Neural crest cell (in vitro differentiated cells): ENCODE measurements at regions not wholly inside any gene's neighbourhood (a gene's known extent, or its start where the extent isn't known, plus 50 kb on each side); places are given as distances from the start of the nearest gene placed in this dataset.
"Not testable (repeated sequence)": the region's sequence is repeated elsewhere in the genome, so short reads cannot be mapped to it uniquely, and the experiment has no call there.

Source experiments
- DNase-seq: peaks from one replicate; pipeline ENCODE4 v3.0.0; 2021; ENCODE audit warnings: low read depth, mixed read lengths, low spot score
- H3K27ac Mint-ChIP-seq: one replicate; pipeline ENCODE4 v1.8.0; 2021; ENCODE audit warnings: mild to moderate bottlenecking, mixed read lengths; ENCODE audit not compliant: unreplicated experiment
- H3K27me3 Mint-ChIP-seq: 2 replicates; pipeline ENCODE4 v1.8.0; 2021; ENCODE audit warnings: low read depth, mild to moderate bottlenecking, mixed read lengths
- H3K36me3 Mint-ChIP-seq: 2 replicates; pipeline ENCODE4 v1.8.0; 2021; ENCODE audit warnings: low read depth, mild to moderate bottlenecking, mixed read lengths
- H3K4me1 Mint-ChIP-seq: 2 replicates; pipeline ENCODE4 v1.8.0; 2021; ENCODE audit warnings: mixed read lengths
- H3K4me3 Mint-ChIP-seq: one replicate; pipeline ENCODE4 v1.8.0; 2021; ENCODE audit warnings: mild to moderate bottlenecking, mixed read lengths
- H3K9me3 Mint-ChIP-seq: 2 replicates; pipeline ENCODE4 v1.8.0; 2021; ENCODE audit warnings: mixed read lengths
- TF ChIP-seq, protein P1 (sequence below): fragments of 200-600 bp; sonication (generic); conservative IDR thresholded peaks from 2 replicates; pipeline ENCODE4 v1.5.0; 2021; ENCODE audit warnings: antibody characterized with exemption, mild to moderate bottlenecking

DNA sequence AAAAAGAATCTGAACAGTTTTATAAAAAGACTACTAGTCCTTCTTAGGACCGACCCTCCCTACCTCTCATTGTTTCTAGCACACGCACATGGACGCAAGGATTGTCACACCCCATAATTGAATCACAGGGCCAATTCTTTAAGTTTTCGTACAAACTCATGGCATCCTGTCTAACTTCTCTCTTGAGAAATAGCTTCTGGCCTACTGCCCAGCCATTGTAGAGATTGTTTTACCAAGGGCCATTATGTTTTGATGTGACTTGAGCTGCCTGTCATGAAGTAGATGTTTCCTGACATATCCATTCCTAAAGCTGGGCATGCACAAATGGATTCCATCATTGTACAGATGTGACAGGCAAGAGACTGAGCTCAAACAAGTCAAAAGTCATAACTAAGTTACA is 1672.1 kb upstream of the C9orf72 start:
- no peak for DNase-seq
- Mint-ChIP-seq H3K4me3 (no peak overlapping the region), H3K9me3 (no peaks in the 10 kb centered on the region), H3K27ac (no peak overlapping the region), H3K4me1 (no peaks in the 10 kb centered on the region), H3K27me3 (no peaks in the 10 kb centered on the region), H3K36me3 (no peaks in the 10 kb centered on the region)
- TF ChIP-seq, protein P1, sequence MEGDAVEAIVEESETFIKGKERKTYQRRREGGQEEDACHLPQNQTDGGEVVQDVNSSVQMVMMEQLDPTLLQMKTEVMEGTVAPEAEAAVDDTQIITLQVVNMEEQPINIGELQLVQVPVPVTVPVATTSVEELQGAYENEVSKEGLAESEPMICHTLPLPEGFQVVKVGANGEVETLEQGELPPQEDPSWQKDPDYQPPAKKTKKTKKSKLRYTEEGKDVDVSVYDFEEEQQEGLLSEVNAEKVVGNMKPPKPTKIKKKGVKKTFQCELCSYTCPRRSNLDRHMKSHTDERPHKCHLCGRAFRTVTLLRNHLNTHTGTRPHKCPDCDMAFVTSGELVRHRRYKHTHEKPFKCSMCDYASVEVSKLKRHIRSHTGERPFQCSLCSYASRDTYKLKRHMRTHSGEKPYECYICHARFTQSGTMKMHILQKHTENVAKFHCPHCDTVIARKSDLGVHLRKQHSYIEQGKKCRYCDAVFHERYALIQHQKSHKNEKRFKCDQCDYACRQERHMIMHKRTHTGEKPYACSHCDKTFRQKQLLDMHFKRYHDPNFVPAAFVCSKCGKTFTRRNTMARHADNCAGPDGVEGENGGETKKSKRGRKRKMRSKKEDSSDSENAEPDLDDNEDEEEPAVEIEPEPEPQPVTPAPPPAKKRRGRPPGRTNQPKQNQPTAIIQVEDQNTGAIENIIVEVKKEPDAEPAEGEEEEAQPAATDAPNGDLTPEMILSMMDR: no peak

DNA sequence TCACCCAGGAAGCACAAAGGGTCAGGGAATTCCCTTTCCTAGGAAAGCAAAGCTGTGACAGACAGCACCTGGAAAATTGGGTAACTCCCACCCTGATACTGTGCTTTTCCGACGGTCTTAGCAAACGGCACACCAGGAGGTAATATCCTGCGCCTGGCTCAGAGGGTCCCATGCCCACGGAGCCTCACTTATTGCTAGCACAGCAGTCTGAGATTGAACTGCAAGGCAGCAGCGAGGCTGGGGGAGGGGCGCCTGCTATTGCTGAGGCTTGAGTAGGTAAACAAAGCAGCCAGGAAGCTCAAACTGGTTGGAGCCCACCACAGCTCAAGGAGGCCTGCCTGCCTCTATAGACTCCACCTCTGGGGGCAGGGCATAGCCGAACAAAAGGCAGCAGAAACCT is 1697.1 kb upstream of the C9orf72 start:
- H3K27me3 Mint-ChIP-seq, H3K36me3 Mint-ChIP-seq, H3K4me1 Mint-ChIP-seq, H3K9me3 Mint-ChIP-seq, H3K4me3 Mint-ChIP-seq, H3K27ac Mint-ChIP-seq, DNase-seq: not testable (repeated sequence)

DNA sequence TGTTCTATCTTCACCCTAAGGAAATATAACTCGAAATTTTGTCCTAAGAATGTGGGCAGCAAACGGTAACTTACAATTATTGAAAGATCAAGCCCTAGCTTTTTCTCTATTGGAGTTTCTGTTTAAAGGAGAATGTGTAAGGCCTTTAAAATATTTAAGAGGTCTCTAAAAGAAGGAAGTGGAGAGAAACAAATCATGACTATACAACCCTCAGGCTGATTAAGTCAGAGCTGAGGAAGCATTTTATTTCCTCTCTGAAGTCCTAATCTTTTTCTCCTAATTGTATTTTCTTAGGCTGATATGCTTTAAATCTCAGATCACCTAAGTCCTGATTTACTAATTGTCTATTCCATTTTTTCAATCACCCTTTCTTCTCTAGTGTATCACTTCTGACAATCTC is 1708.8 kb upstream of the C9orf72 start:
- DNase-seq: no peak
- Mint-ChIP-seq H3K27me3 (no peaks in the 10 kb centered on the region), H3K9me3 (no peaks in the 10 kb centered on the region), H3K36me3 (no peaks in the 10 kb centered on the region), H3K4me3 (no peak overlapping the region), H3K27ac (no peak overlapping the region), H3K4me1 (no peaks in the 10 kb centered on the region)
- TF ChIP-seq, protein P1: no peak

DNA sequence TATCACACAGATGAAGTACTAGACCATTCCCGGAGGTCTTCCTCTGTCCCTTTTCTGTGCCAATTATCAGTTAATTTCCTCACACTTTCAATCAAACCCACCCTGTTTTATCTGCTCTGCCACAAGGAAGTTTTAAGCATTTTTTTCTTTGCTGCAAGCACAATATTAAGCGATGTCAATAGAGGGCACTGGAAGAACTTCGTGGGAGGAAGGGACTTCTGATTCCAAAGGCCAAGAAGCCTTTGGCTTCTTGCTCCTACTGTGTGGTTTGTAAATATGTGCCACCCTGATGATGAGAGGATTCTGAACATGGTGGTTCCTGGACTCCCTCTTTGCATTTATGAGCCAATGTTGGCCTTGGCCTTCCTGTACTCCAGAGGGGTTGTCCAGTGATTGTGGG is 1712.5 kb upstream of the C9orf72 start:
- Mint-ChIP-seq H3K36me3 (no peaks in the 10 kb centered on the region), H3K9me3 (no peaks in the 10 kb centered on the region), H3K27me3 (no peaks in the 10 kb centered on the region), H3K4me1 (no peaks in the 10 kb centered on the region), H3K27ac (no peak overlapping the region), H3K4me3 (no peak overlapping the region)
- TF ChIP-seq, protein P1: no peak
- DNase-seq: no peak

DNA sequence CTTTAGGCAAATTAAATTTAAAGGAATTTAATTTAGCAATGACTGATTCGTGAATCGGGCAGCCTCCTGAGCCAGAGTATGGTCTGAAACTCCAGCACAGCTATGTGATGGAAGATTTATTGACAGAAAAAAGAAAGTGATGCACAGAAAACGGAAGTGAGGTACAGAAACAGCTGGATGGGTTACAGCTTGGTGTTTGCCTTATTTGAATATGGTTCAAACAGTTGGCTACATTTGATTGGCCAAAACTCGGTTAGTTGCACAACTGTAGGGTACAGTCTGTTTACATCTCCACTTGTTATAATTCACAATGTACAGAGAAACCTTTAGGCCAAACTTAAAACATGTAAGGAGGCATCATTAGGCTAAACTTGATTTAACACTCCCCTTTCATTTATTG is 1716.1 kb upstream of the C9orf72 start:
- H3K27ac Mint-ChIP-seq: no peak overlapping the region
- no peaks in the 10 kb centered on the region for H3K4me1 Mint-ChIP-seq

DNA sequence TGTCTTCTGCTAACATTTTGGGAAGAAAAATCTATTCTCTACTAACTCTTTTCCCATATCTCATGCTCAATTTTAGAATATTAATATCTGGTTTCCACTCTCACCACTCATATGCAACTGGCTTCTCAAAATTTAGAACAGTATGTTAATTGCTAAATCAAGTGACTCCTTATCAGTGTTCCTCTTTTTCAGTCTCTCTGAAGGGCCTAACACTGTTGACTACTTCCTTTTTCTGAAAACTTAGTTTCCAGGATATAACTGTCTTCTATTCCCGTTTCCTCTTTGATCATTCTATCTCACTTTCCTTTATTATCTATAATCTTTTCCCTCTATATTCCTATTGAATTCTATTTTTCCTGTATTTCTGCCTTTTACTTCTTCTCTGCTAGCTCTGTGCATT is 1717.2 kb upstream of the C9orf72 start:
- H3K4me1 Mint-ChIP-seq: no peaks in the 10 kb centered on the region
- no peak overlapping the region for H3K27ac Mint-ChIP-seq
- H3K36me3 Mint-ChIP-seq: peaks cover 8% of the 10 kb centered on the region
- no peaks in the 10 kb centered on the region for H3K27me3 Mint-ChIP-seq
- TF ChIP-seq, protein P1: no peak
- no peak for DNase-seq
- H3K4me3 Mint-ChIP-seq: no peak overlapping the region
- peaks cover 4% of the 10 kb centered on the region for H3K9me3 Mint-ChIP-seq

More for the DNA sequence above, 1716.1 kb upstream of the C9orf72 start:
- Mint-ChIP-seq H3K4me3 (no peak overlapping the region), H3K36me3 (peaks cover 6% of the 10 kb centered on the region), H3K27me3 (no peaks in the 10 kb centered on the region), H3K9me3 (peaks cover 4% of the 10 kb centered on the region)
- no peak for DNase-seq
- TF ChIP-seq, protein P1: no peak
